Limb (tissue), 2 donors: ENCODE measurements at regions not wholly inside any gene's neighbourhood (a gene's known extent, or its start where the extent isn't known, plus 50 kb on each side); places are given as distances from the start of the nearest gene placed in this dataset.

ENCODE experiments used
- DNase-seq, 2 donors: peaks; one replicate each; pipeline ENCODE4 v3.0.0-alpha.2; 2016; ENCODE audit errors: extremely low spot score in 2 of 2

- DNase-seq = no peak
These were observed 117.0 kb upstream of the MDM1 start for GRCh38 chr12:68449196-68449595.

DNA sequence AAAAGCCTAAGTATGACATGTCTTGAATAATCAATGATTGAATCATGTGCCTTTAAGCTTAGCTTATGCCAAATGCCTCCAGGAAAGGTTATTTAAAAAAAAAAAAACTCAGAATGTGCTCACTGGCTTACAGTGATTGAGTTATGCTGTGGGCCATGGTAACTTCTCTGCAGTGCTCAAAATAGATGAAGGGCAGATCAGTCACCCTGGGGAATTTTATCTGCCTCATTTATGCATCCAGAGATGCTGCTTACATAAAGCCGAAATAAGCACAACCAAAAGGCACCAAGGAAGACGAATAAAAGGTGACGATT is 118.7 kb upstream of the MDM1 start:
- no peak for DNase-seq

DNA sequence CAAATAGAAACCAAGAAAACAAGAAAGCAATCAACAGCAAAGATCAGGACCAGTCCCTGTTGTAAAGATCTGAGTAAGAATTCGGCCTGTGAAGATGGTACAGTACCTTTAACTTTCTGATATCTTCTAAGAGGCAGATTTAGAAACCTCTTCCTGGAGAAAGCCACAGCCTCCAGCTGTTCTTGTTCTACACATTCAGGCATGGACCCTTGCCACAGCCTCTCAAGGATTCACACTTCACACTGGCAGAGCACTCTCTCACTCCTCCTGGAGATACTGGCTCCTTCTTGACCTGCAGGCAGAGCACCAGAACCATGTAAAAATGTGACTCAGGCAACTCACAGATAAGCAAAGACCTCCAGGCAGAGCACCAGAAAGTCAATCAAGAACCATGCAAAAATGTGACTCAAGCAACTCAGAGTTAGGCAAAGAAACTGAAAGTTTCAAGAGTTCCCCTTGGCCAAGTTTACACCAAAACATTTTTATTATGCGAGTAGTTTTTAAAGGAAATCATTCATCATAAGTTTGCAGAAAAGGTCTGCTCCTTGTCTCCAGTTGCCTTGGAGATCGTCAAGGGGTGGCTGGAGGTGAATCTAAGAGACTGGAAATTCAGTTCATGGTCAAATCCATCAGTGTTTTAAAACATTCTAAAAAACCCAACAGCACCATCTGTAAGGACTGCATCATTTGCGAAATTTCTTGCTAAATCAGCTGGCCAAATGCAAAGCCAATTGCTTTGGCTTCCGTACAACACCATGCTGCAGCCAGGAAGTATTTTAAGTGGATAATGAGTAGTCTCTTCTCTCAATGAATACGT is 119.3 kb upstream of the MDM1 start:
- DNase-seq = no peak

GRCh38 chr12:68452078-68452715 is 120.0 kb upstream of the MDM1 start:
- no peak for DNase-seq

DNA sequence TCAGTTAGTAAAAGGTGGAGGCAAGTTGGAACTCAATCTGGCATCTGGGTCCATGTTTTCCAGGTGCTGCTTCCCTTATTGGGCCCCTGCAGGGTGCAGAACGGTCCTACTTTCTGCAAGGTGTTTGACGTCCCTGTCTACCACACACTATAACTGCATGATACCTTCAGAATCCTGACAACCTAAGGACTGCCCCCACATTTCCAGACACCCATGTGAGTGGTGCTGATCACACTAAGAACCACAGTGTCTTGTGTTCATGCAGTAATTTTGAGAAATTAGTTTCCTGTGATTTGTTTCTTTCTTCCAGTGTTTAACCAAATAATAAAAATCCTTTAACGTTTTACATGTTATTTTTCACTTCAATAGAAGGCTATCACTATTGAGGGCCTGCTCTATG is 121.1 kb upstream of the MDM1 start:
- DNase-seq = no peak

GRCh38 chr12:68453876-68454275 is 121.7 kb upstream of the MDM1 start:
- DNase-seq = no peak

DNA sequence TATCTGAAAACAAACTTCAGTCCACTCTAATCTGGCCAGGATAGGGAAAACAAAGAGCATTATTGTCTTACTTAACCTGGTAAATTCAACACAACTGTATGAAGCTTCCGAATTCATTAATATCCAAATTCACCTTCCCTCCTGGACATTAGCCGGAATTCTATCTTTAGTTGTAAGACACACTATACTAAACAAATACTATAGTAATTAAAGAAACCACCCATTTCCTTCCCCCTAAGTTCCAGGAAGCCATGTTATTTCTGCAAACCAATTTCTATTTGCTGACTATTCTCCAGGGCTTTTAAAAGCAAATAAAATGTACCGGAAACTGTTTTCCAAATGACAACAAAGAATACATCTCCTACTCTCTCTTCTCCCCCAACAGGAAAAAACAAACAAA is 122.7 kb upstream of the MDM1 start:
- DNase-seq = no peak

DNA sequence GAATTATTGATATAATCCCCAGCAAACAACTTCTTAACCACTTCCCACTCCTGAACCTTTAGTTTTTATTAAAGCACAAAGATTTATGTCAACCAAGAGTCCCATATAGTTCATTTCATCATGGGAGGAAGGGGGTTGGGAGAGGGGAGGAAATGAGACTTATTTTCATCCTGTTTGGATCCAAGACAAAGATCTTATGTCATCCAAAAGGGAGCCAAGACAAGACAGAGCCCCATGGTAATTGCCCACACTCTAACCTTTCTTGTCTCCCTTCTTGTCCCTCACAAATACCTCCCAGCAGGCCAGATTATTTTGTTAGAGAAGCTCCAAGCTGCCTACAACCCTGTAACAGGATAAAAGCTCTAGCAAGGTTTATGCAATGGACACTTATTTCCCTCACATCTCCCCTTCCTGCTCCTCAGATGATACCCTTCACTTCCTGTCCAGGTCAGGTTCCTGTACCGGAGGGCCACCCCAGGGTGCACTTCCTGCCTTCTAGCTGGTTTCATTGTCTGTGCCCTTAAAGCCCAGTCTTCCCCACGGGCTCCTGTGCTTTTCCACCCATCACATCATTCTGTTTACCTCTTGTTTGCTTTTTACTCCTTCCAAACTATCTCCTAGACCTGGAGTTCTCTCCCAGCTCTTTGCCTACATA is 123.7 kb upstream of the MDM1 start:
- no peak for DNase-seq

DNA sequence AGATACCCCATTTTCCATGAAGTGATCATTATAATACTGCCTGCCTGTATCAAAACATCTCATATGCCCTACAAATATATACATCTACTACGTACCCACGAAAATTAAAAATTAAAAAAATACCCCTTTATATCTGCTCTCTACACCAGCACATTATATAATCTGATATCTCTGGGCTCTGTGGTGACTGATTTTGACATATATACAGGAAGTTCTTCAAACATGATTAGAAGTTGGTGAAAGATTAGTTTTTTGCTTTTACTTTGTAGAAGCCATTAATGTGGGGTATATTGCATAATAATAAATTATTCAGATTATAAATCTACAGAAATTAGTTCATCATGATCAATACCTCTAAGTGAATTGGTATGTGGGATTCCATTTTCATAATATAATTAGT is 126.7 kb upstream of the MDM1 start:
- no peak for DNase-seq

- no peak for DNase-seq
These were observed 128.1 kb upstream of the MDM1 start for GRCh38 chr12:68460236-68460635.

DNA sequence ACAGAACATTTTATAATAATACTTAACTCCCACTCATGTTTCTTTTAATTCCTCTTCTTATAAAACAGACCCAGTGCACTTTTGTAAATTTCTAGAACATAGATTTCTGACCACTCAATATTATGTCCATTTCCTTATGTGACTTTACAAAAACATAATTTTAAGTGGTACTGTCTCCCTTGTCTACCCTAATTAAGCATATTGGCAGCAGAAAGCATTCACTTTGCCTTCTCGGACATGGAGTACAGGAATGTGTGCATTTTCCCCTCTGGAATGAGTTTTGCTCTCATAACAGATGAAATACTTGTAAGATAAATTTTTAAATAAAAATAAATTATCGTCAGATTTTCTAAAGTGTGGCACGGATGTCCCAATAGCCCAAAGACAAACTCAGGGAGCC is 129.5 kb upstream of the MDM1 start:
- no peak for DNase-seq

- DNase-seq = no peak
These were observed 130.6 kb upstream of the MDM1 start for GRCh38 chr12:68462803-68463202.

DNA sequence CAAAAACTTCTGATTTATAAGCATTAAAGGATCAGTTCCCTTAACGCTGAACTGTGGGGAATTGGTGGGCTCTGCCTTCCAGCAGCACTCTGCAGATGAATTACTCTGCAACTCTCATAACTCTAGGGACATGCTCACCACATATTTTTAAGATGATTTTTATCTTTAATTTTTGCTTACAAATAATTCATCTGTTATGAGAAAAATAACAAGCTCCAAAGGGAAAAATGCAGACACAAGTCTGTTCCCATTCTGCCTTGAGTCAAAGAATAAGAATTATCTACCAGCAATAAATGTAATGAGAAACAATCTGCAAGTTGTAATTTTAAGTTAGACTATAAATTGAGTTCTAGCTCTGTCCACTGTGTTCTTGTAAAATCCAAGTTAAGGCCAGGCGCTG is 133.1 kb upstream of the MDM1 start:
- DNase-seq = no peak

GRCh38 chr12:68467514-68467913 is 135.4 kb upstream of the MDM1 start:
- no peak for DNase-seq

- no peak for DNase-seq
These were observed 135.9 kb upstream of the MDM1 start for GRCh38 chr12:68468036-68468435.

DNA sequence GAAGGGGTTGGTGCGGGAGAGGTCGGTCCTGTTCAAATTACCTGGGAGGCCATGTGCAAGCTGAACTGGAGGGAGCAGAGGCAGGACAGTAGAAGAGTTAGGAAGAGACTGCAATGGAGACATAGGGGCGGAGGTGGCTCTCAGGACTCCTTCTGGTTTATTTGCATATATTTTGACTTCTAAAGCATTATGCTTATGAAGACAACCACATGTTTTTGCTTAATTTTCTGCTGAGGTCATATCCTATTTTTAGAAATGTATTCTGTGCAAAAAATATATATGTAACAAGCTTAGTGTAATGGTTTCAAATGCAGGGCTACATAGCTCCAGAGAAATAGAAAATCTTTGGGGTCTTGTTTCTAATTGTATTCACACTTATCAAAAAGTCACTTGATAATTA is 137.0 kb upstream of the MDM1 start:
- DNase-seq = no peak

GRCh38 chr12:68470664-68471328 is 138.6 kb upstream of the MDM1 start:
- DNase-seq = no peak

GRCh38 chr12:68474467-68475204 is 136.1 kb upstream of the RAP1B start:
- DNase-seq = no peak

- no peak for DNase-seq
These were observed 133.9 kb upstream of the RAP1B start for GRCh38 chr12:68476794-68477193.

DNA sequence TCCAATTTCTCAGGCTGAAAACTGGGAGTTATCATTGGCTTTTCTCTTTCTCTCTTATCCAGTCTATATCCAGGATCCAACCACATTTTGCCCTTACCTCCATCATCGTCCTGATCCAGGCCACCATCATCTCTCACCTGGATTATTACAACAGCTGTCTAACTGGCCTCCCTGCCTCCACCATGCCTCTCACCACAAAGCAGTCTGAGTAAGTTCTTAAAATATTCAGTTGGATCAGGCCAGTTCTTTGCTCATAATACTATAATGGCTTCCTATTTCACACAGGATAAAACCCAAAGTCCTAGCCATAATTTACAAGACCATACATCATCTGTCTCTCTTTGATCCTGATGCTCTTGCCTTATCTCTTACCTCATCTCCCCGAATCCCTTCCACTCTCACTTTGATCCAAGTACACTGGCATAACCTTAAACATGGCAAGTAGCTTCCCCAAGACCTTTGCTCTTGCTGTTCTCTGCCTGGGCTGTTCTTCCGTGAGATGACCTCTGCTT is 133.4 kb upstream of the RAP1B start:
- no peak for DNase-seq

DNA sequence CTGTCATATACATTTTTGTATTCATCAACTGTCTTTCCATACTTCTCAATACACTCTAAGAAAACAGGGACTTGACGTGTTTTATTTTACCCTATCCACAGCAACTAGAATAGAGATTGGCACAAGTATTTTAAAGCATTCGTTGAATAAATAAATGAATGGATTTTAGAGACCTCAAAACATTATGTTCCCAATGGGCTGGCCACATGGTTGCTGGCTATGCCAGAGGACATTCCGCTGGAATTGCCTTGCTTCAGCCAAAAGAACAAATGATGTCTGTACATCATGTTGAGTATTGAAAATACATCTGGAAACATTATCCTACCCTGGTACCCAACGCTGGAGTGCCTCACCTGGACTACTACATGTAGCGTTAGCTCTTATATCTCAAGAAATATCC is 132.8 kb upstream of the RAP1B start:
- no peak for DNase-seq
